C4-2B (cell line): ENCODE measurements at regions not wholly inside any gene's neighbourhood (a gene's known extent, or its start where the extent isn't known, plus 50 kb on each side); places are given as distances from the start of the nearest gene placed in this dataset.
A peak's percentile ranks its signal among the peaks of the same experiment; 100 is the strongest.

Experiments used
- H3K27ac ChIP-seq: fragments of 450-650 bp; 2 replicates; pipeline ENCODE4 v1.5.1; 2017
- ZFX ChIP-seq: fragments of 450-650 bp; IDR thresholded peaks from 2 replicates; pipeline ENCODE4 v1.6.1; 2017
- TF ChIP-seq, protein P1 (sequence below): fragments of 450-650 bp; conservative IDR thresholded peaks from 2 replicates; pipeline ENCODE4 v1.5.1; 2017; ENCODE audit warnings: mild to moderate bottlenecking

DNA sequence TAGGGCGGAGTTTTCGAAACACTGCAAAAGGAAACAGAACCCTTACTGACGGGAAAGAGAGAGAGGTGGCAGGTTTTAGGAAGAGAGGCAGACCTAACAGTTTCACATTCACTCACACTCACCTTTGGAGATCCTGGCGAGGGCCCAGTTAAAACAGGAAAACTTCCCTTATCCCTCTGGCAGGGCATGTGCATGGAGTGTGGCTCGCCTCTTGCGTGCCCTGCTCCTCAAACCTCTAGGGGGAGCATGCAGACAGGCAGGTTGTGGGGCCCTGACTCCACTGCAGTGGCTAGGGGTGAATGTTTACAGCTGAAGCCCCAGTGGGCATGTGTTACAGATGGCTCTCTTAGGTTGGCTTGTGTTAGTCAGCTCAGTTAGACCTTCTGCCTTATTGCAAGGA, 451.5 kb downstream of the UBE2NL start:
- TF ChIP-seq ZFX: no peak
- TF ChIP-seq, protein P1, sequence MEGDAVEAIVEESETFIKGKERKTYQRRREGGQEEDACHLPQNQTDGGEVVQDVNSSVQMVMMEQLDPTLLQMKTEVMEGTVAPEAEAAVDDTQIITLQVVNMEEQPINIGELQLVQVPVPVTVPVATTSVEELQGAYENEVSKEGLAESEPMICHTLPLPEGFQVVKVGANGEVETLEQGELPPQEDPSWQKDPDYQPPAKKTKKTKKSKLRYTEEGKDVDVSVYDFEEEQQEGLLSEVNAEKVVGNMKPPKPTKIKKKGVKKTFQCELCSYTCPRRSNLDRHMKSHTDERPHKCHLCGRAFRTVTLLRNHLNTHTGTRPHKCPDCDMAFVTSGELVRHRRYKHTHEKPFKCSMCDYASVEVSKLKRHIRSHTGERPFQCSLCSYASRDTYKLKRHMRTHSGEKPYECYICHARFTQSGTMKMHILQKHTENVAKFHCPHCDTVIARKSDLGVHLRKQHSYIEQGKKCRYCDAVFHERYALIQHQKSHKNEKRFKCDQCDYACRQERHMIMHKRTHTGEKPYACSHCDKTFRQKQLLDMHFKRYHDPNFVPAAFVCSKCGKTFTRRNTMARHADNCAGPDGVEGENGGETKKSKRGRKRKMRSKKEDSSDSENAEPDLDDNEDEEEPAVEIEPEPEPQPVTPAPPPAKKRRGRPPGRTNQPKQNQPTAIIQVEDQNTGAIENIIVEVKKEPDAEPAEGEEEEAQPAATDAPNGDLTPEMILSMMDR: peak; percentile 27
- H3K27ac ChIP-seq: no peak overlapping the region

DNA sequence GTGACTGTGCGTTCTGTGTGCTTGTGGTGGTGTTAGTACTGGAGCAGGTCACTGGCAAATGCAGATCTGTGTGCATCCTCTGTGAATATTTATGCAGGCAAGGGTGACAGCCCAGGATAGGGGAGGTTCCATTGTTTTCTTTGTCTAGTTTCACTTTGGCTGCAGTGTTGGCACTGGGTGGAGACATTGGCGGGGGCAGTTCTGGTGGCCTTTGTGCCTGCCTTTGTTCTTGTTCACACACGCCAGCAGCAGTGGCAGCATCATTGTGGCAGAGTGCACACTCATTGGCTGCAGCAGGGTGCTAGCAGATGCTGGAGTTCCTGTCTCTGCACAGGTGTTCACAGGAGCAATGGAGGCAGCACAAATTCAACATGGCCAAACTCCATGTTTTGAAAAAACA, 495.3 kb downstream of the UBE2NL start:
- TF ChIP-seq, protein P1: no peak
- no peak for TF ChIP-seq ZFX

DNA sequence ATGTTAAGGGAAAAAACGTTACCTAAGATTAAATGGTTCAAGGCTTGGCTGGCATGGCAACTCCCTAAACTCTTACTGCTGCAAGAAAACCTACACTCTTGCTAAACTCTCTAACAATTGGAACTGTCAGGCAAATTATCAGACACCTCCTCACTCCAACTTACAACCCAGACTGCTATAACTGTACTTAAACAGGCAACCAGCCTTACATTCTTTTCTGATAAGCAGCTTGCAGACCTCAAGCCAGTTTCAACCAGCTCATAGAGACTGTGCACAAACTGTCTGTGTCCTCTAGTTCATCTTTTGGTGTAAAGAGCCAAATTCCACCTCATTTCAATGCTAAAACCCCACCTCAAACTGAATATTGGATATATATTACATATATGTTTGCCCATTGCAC, 504.9 kb downstream of the UBE2NL start:
- H3K27ac ChIP-seq: no peak overlapping the region

More for the DNA sequence above, 495.3 kb downstream of the UBE2NL start:
- no peak overlapping the region for H3K27ac ChIP-seq

More for the DNA sequence above, 504.9 kb downstream of the UBE2NL start:
- TF ChIP-seq ZFX: no peak
- TF ChIP-seq, protein P1: no peak
